LNCAP (cell line): ENCODE measurements at regions not wholly inside any gene's neighbourhood (a gene's known extent, or its start where the extent isn't known, plus 50 kb on each side); places are given as distances from the start of the nearest gene placed in this dataset.

ENCODE experiments used
- CTCF ChIP-seq: fragments of 450-650 bp; IDR thresholded peaks from 2 replicates; pipeline ENCODE4 v1.5.1; 2017; ENCODE audit warnings: mild to moderate bottlenecking

- TF ChIP-seq CTCF: no peak
Observed at GRCh38 chr14:85150166-85150565, 379.8 kb upstream of the FLRT2 start.

- TF ChIP-seq CTCF: no peak
Observed at GRCh38 chr14:85154714-85155113, 375.2 kb upstream of the FLRT2 start.

- no peak for TF ChIP-seq CTCF
Observed at GRCh38 chr14:85156319-85156718, 373.6 kb upstream of the FLRT2 start.

GRCh38 chr14:85159726-85160125 lies 370.2 kb upstream of the FLRT2 start:
- TF ChIP-seq CTCF: no peak

- no peak for TF ChIP-seq CTCF
Observed at GRCh38 chr14:85165094-85165493, 364.9 kb upstream of the FLRT2 start.

GRCh38 chr14:85169381-85169780 lies 360.6 kb upstream of the FLRT2 start:
- no peak for TF ChIP-seq CTCF

GRCh38 chr14:85172290-85172689 lies 357.7 kb upstream of the FLRT2 start:
- no peak for TF ChIP-seq CTCF

- no peak for TF ChIP-seq CTCF
Observed at GRCh38 chr14:85172889-85173477, 357.0 kb upstream of the FLRT2 start.
